PC-3 (cell line): ENCODE measurements at regions not wholly inside any gene's neighbourhood (a gene's known extent, or its start where the extent isn't known, plus 50 kb on each side); places are given as distances from the start of the nearest gene placed in this dataset.

Source experiments
- EZH2 ChIP-seq: fragments of 300-600 bp; sonication (generic); IDR thresholded peaks from one replicate; pipeline ENCODE4 v1.6.1; 2017; ENCODE audit warnings: antibody characterized with exemption, mild to moderate bottlenecking, low read length; ENCODE audit not compliant: unreplicated experiment
- EZH2phosphoT487 ChIP-seq: fragments of 300-600 bp; sonication (generic); IDR thresholded peaks from 2 replicates; pipeline ENCODE4 v1.6.1; 2018; ENCODE audit warnings: mild to moderate bottlenecking, antibody characterized with exemption, low read length, borderline replicate concordance
- TF ChIP-seq, protein P1 (sequence below): fragments of 300-600 bp; sonication (generic); conservative IDR thresholded peaks from 2 replicates; pipeline ENCODE4 v1.5.1; 2017; ENCODE audit warnings: antibody characterized with exemption, low read depth, mild to moderate bottlenecking, low read length

DNA sequence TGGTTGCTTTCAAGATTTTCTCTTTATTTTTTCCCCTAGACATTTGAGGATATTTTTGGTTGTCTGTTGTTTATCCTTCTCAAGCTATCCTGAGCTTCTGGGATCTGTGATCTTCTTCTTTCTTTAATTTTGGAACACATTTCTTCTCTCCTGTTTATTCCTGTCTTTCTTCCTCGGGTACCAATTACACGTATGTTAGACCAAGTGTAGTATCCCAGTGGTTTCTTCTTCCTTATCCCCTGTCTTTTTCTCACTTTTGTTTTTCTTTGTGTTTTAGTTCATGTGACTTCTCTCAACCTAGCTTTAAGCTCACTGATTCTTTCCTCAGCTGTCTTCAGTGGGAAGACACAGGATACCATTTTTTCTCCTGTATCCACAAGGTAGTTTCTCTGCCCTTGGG is 120.0 kb downstream of the GALR1 start:
- TF ChIP-seq, protein P1, sequence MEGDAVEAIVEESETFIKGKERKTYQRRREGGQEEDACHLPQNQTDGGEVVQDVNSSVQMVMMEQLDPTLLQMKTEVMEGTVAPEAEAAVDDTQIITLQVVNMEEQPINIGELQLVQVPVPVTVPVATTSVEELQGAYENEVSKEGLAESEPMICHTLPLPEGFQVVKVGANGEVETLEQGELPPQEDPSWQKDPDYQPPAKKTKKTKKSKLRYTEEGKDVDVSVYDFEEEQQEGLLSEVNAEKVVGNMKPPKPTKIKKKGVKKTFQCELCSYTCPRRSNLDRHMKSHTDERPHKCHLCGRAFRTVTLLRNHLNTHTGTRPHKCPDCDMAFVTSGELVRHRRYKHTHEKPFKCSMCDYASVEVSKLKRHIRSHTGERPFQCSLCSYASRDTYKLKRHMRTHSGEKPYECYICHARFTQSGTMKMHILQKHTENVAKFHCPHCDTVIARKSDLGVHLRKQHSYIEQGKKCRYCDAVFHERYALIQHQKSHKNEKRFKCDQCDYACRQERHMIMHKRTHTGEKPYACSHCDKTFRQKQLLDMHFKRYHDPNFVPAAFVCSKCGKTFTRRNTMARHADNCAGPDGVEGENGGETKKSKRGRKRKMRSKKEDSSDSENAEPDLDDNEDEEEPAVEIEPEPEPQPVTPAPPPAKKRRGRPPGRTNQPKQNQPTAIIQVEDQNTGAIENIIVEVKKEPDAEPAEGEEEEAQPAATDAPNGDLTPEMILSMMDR, result no peak
- TF ChIP-seq EZH2phosphoT487 (no peak), EZH2 (no peak)
